ENCODE measurements at regions not wholly inside any gene's neighbourhood (a gene's known extent, or its start where the extent isn't known, plus 50 kb on each side); places are given as distances from the start of the nearest gene placed in this dataset.

DNA sequence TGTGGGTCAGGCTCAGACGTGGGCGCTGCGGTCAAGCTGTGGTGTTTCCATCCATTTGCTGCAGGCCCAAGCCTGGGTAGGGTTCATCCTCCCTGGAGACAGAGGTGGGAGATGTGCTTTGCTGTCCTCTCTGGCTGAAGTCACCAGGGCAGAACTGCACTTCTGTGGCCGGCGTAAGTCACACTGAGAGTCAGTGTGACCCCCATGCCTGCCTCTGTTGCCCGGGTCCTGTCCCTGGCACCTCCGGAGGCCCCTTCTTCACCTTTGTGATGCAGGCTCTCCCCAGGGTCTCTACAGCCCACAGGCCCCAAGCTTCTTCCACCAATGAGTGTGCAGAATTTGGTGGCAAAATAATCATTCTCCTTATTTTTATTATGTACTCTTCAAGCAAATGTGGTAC is 53.8 kb upstream of the DACT2 start:
- TF ChIP-seq, protein P1, sequence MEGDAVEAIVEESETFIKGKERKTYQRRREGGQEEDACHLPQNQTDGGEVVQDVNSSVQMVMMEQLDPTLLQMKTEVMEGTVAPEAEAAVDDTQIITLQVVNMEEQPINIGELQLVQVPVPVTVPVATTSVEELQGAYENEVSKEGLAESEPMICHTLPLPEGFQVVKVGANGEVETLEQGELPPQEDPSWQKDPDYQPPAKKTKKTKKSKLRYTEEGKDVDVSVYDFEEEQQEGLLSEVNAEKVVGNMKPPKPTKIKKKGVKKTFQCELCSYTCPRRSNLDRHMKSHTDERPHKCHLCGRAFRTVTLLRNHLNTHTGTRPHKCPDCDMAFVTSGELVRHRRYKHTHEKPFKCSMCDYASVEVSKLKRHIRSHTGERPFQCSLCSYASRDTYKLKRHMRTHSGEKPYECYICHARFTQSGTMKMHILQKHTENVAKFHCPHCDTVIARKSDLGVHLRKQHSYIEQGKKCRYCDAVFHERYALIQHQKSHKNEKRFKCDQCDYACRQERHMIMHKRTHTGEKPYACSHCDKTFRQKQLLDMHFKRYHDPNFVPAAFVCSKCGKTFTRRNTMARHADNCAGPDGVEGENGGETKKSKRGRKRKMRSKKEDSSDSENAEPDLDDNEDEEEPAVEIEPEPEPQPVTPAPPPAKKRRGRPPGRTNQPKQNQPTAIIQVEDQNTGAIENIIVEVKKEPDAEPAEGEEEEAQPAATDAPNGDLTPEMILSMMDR (IDR thresholded peaks at IDR 0.05) = no peak
- TF ChIP-seq FOXJ3 (CRISPR knock-in tag; IDR thresholded peaks at IDR 0.05; ENCODE audit: borderline replicate concordance) = no peak
- TF ChIP-seq NR2C2 (CRISPR knock-in tag; IDR thresholded peaks at IDR 0.05) = no peak
- TF ChIP-seq CREM (CRISPR knock-in tag; IDR thresholded peaks at IDR 0.05) = no peak
- TF ChIP-seq RELA (CRISPR knock-in tag; IDR thresholded peaks at IDR 0.05; ENCODE audit: borderline replicate concordance) = no peak
- TF ChIP-seq ETV6 (CRISPR knock-in tag; IDR thresholded peaks at IDR 0.05) = no peak
- TF ChIP-seq, protein P2, sequence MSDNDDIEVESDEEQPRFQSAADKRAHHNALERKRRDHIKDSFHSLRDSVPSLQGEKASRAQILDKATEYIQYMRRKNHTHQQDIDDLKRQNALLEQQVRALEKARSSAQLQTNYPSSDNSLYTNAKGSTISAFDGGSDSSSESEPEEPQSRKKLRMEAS (CRISPR knock-in tag; IDR thresholded peaks at IDR 0.05) = no peak
- no peak for TF ChIP-seq NFE2L1 (CRISPR knock-in tag; IDR thresholded peaks at IDR 0.05)
- no peak for TF ChIP-seq ZNF138 (CRISPR knock-in tag; conservative IDR thresholded peaks at IDR 0.05)
- TF ChIP-seq PRDM15 (CRISPR knock-in tag; IDR thresholded peaks at IDR 0.05) = no peak
- TF ChIP-seq, protein P3, sequence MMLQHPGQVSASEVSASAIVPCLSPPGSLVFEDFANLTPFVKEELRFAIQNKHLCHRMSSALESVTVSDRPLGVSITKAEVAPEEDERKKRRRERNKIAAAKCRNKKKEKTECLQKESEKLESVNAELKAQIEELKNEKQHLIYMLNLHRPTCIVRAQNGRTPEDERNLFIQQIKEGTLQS (CRISPR knock-in tag; conservative IDR thresholded peaks at IDR 0.05) = no peak
- no peak for TF ChIP-seq SP1 (CRISPR knock-in tag; conservative IDR thresholded peaks at IDR 0.05)
- TF ChIP-seq, protein P4, sequence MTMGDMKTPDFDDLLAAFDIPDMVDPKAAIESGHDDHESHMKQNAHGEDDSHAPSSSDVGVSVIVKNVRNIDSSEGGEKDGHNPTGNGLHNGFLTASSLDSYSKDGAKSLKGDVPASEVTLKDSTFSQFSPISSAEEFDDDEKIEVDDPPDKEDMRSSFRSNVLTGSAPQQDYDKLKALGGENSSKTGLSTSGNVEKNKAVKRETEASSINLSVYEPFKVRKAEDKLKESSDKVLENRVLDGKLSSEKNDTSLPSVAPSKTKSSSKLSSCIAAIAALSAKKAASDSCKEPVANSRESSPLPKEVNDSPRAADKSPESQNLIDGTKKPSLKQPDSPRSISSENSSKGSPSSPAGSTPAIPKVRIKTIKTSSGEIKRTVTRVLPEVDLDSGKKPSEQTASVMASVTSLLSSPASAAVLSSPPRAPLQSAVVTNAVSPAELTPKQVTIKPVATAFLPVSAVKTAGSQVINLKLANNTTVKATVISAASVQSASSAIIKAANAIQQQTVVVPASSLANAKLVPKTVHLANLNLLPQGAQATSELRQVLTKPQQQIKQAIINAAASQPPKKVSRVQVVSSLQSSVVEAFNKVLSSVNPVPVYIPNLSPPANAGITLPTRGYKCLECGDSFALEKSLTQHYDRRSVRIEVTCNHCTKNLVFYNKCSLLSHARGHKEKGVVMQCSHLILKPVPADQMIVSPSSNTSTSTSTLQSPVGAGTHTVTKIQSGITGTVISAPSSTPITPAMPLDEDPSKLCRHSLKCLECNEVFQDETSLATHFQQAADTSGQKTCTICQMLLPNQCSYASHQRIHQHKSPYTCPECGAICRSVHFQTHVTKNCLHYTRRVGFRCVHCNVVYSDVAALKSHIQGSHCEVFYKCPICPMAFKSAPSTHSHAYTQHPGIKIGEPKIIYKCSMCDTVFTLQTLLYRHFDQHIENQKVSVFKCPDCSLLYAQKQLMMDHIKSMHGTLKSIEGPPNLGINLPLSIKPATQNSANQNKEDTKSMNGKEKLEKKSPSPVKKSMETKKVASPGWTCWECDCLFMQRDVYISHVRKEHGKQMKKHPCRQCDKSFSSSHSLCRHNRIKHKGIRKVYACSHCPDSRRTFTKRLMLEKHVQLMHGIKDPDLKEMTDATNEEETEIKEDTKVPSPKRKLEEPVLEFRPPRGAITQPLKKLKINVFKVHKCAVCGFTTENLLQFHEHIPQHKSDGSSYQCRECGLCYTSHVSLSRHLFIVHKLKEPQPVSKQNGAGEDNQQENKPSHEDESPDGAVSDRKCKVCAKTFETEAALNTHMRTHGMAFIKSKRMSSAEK (CRISPR knock-in tag; IDR thresholded peaks at IDR 0.05; ENCODE audit: borderline replicate concordance) = no peak
- no peak for TF ChIP-seq AFF4 (CRISPR knock-in tag; IDR thresholded peaks at IDR 0.05; ENCODE audit: borderline replicate concordance)
